ENCODE measurements at regions not wholly inside any gene's neighbourhood (a gene's known extent, or its start where the extent isn't known, plus 50 kb on each side); places are given as distances from the start of the nearest gene placed in this dataset.

DNA sequence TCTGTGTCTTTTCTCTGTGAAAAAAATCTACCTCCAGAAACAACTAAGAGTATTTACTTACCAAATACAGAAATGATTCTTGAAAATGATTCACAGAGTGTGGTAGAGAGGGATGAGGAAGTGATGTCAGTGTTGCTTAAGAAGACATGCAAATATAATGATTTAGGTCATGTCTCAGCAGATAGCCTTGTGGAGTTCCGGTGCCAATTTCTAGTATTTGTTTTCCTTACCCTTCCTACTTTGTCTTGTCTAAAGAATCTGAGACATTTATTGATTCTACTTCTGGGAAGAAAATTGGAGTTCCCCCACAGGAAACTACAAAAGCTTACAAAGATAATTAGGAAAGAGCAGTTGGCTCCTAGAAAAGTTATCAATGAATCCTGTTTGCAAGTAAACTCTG, 68.8 kb downstream of the GJA1 start:
- TF ChIP-seq GATA2 (IDR thresholded peaks at IDR 0.05; ENCODE audit: low read depth, low read length): no peak
- TF ChIP-seq GATA3 (IDR thresholded peaks at IDR 0.05; ENCODE audit: low read depth, low read length): no peak

Data from SH-SY5Y (cell line).